ENCODE measurements at regions not wholly inside any gene's neighbourhood (a gene's known extent, or its start where the extent isn't known, plus 50 kb on each side); places are given as distances from the start of the nearest gene placed in this dataset.

- DNase-seq, result no peak
These were observed 381.4 kb downstream of the ADRA2A start for GRCh38 chr10:111458256-111458655.

- DNase-seq, result no peak
These were observed 383.1 kb downstream of the ADRA2A start for GRCh38 chr10:111459967-111460366.

- no peak for DNase-seq
These were observed 395.6 kb downstream of the ADRA2A start for GRCh38 chr10:111472445-111472844.

- no peak for DNase-seq
These were observed 396.5 kb downstream of the ADRA2A start for GRCh38 chr10:111473361-111473760.

- no peak for DNase-seq
These were observed 398.0 kb downstream of the ADRA2A start for GRCh38 chr10:111474786-111475185.

GRCh38 chr10:111475720-111476119 is 398.9 kb downstream of the ADRA2A start:
- no peak for DNase-seq

GRCh38 chr10:111478651-111479050 is 401.8 kb downstream of the ADRA2A start:
- DNase-seq, result no peak

- DNase-seq, result no peak
These were observed 403.1 kb downstream of the ADRA2A start for GRCh38 chr10:111479966-111480365.

GRCh38 chr10:111481261-111481826 is 404.5 kb downstream of the ADRA2A start:
- DNase-seq, result no peak

- DNase-seq, result no peak
These were observed 405.0 kb downstream of the ADRA2A start for GRCh38 chr10:111481866-111482265.

GRCh38 chr10:111482621-111483216 is 405.9 kb downstream of the ADRA2A start:
- DNase-seq, result no peak

GRCh38 chr10:111485767-111486166 is 408.9 kb downstream of the ADRA2A start:
- no peak for DNase-seq

- no peak for DNase-seq
These were observed 409.5 kb downstream of the ADRA2A start for GRCh38 chr10:111486346-111486745.

- no peak for DNase-seq
These were observed 411.8 kb downstream of the ADRA2A start for GRCh38 chr10:111488668-111489067.

- no peak for DNase-seq
These were observed 414.3 kb downstream of the ADRA2A start for GRCh38 chr10:111491154-111491553.

- DNase-seq, result no peak
These were observed 416.3 kb downstream of the ADRA2A start for GRCh38 chr10:111493024-111493625.

GRCh38 chr10:111498560-111498959 is 421.7 kb downstream of the ADRA2A start:
- DNase-seq, result no peak

- no peak for DNase-seq
These were observed 427.5 kb downstream of the ADRA2A start for GRCh38 chr10:111504376-111504775.

GRCh38 chr10:111506266-111507034 is 429.6 kb downstream of the ADRA2A start:
- no peak for DNase-seq

- no peak for DNase-seq
These were observed 434.9 kb downstream of the ADRA2A start for GRCh38 chr10:111511751-111512150.

GRCh38 chr10:111515264-111515663 is 438.4 kb downstream of the ADRA2A start:
- DNase-seq, result no peak

GRCh38 chr10:111515706-111516105 is 438.9 kb downstream of the ADRA2A start:
- DNase-seq, result no peak

GRCh38 chr10:111516144-111516543 is 439.3 kb downstream of the ADRA2A start:
- no peak for DNase-seq

GRCh38 chr10:111522141-111522540 is 445.3 kb downstream of the ADRA2A start:
- DNase-seq, result no peak

Data from activated CD4-positive, CD25-positive, alpha-beta regulatory T cell treated with anti-CD3 and anti-CD28 coated beads, Interleukin-2, amount 50 U/mL, for 72 hours (primary cell).